Ishikawa (cell line): ENCODE measurements at regions not wholly inside any gene's neighbourhood (a gene's known extent, or its start where the extent isn't known, plus 50 kb on each side); places are given as distances from the start of the nearest gene placed in this dataset.

Experiments
- CREB1 ChIP-seq: IDR thresholded peaks from 2 replicates; pipeline ENCODE4 v1.6.1; 2012; ENCODE audit warnings: low read depth
- EP300 ChIP-seq: IDR thresholded peaks from 2 replicates; pipeline ENCODE4 v1.6.1; 2012; ENCODE audit warnings: borderline replicate concordance
- YY1 ChIP-seq: IDR thresholded peaks from 2 replicates; pipeline ENCODE4 v1.6.1; 2012; ENCODE audit warnings: low read depth
- TF ChIP-seq, protein P1 (sequence below): IDR thresholded peaks from 2 replicates; pipeline ENCODE4 v1.6.1; 2012
- TF ChIP-seq, protein P2 (sequence below): IDR thresholded peaks from 2 replicates; pipeline ENCODE4 v1.6.1; 2012; ENCODE audit warnings: low read depth, mild to moderate bottlenecking

DNA sequence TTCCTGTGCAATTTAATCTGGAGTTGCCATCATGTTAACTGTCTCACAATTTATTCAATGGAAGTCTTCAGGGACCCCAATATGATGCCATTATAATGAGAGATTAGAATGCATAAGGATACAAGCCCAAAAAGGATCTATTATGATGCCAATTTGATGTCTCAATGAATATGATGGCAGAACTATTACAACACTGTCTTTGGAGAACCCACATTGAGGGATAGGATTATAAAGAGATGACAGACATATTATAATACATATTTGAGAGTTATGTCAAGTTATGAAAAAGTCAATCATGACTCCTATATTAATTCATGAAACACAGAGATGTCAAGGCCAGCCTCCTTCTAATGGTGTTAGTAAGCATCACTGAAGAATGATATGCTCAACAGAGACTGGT lies 1358.4 kb downstream of the PCDH19 start:
- TF ChIP-seq, protein P1, sequence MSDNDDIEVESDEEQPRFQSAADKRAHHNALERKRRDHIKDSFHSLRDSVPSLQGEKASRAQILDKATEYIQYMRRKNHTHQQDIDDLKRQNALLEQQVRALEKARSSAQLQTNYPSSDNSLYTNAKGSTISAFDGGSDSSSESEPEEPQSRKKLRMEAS, result no peak
- TF ChIP-seq EP300 (no peak), YY1 (no peak), CREB1 (no peak)
- TF ChIP-seq, protein P2, sequence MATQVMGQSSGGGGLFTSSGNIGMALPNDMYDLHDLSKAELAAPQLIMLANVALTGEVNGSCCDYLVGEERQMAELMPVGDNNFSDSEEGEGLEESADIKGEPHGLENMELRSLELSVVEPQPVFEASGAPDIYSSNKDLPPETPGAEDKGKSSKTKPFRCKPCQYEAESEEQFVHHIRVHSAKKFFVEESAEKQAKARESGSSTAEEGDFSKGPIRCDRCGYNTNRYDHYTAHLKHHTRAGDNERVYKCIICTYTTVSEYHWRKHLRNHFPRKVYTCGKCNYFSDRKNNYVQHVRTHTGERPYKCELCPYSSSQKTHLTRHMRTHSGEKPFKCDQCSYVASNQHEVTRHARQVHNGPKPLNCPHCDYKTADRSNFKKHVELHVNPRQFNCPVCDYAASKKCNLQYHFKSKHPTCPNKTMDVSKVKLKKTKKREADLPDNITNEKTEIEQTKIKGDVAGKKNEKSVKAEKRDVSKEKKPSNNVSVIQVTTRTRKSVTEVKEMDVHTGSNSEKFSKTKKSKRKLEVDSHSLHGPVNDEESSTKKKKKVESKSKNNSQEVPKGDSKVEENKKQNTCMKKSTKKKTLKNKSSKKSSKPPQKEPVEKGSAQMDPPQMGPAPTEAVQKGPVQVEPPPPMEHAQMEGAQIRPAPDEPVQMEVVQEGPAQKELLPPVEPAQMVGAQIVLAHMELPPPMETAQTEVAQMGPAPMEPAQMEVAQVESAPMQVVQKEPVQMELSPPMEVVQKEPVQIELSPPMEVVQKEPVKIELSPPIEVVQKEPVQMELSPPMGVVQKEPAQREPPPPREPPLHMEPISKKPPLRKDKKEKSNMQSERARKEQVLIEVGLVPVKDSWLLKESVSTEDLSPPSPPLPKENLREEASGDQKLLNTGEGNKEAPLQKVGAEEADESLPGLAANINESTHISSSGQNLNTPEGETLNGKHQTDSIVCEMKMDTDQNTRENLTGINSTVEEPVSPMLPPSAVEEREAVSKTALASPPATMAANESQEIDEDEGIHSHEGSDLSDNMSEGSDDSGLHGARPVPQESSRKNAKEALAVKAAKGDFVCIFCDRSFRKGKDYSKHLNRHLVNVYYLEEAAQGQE, result no peak
